OCI-LY3 (cell line): ENCODE measurements at regions not wholly inside any gene's neighbourhood (a gene's known extent, or its start where the extent isn't known, plus 50 kb on each side); places are given as distances from the start of the nearest gene placed in this dataset.

Source experiments
- H2AFZ ChIP-seq: fragments of 200-600, 300-600 bp; shearing (Covaris generic); 2 replicates; pipeline ENCODE4 v1.6.0; 2014; ENCODE audit warnings: antibody characterized with exemption, low read depth, low read length
- H3K27ac ChIP-seq: fragments of 200-600, 300-600 bp; sonication (generic); 2 replicates; pipeline ENCODE4 v1.5.1; 2014; ENCODE audit warnings: mild to moderate bottlenecking, low read length, moderate library complexity, mixed read lengths
- H3K27me3 ChIP-seq: fragments of 200-600, 300-600 bp; sonication (generic); 2 replicates; pipeline ENCODE4 v1.6.1; 2014; ENCODE audit warnings: low read depth, low read length, mixed read lengths
- H3K36me3 ChIP-seq: fragments of 200-600, 300-600 bp; sonication (generic); replicated peaks from 2 replicates; pipeline ENCODE3; 2014; ENCODE audit warnings: low read depth, low read length, mixed read lengths
- H3K4me1 ChIP-seq: fragments of 300-600, 200-600 bp; sonication (generic); 2 replicates; pipeline ENCODE4 v1.6.1; 2014; ENCODE audit warnings: low read length, mixed read lengths
- H3K4me2 ChIP-seq: fragments of 200-600, 300-600 bp; sonication (generic); 2 replicates; pipeline ENCODE4 v1.6.1; 2014; ENCODE audit warnings: low read length, mixed read lengths
- H3K4me3 ChIP-seq: fragments of 300-600, 200-600 bp; sonication (generic); 2 replicates; pipeline ENCODE4 v1.5.1; 2014; ENCODE audit warnings: antibody characterized with exemption, mild to moderate bottlenecking, low read length, moderate library complexity
- H3K79me2 ChIP-seq: fragments of 300-600, 200-600 bp; shearing (Covaris generic); 2 replicates; pipeline ENCODE4 v1.6.1; 2014; ENCODE audit warnings: mild to moderate bottlenecking, low read length, mixed read lengths
- H3K9ac ChIP-seq: fragments of 300-600, 200-600 bp; shearing (Covaris generic); 2 replicates; pipeline ENCODE4 v1.6.0; 2014; ENCODE audit warnings: mild to moderate bottlenecking, low read length, moderate library complexity
- H3K9me3 ChIP-seq: fragments of 200-600, 300-600 bp; shearing (Covaris generic); 2 replicates; pipeline ENCODE4 v1.6.1; 2014; ENCODE audit warnings: low read length, mixed read lengths; ENCODE audit not compliant: insufficient read depth
- H4K20me1 ChIP-seq: fragments of 200-600, 300-600 bp; sonication (generic); 2 replicates; pipeline ENCODE4 v1.6.1; 2016; ENCODE audit warnings: low read length, mixed read lengths; ENCODE audit not compliant: insufficient read depth
- EZH2phosphoT487 ChIP-seq: fragments of 200-600 bp; shearing (Covaris generic); IDR thresholded peaks from 2 replicates; pipeline ENCODE4 v1.6.1; 2018; ENCODE audit warnings: antibody characterized with exemption, mixed run types, low read depth
- TF ChIP-seq, protein P1 (sequence below): fragments of 200-600, 300-600 bp; sonication (generic); IDR thresholded peaks from 2 replicates; pipeline ENCODE4 v1.5.1; 2014; ENCODE audit warnings: antibody characterized with exemption, low read length, low read depth

DNA sequence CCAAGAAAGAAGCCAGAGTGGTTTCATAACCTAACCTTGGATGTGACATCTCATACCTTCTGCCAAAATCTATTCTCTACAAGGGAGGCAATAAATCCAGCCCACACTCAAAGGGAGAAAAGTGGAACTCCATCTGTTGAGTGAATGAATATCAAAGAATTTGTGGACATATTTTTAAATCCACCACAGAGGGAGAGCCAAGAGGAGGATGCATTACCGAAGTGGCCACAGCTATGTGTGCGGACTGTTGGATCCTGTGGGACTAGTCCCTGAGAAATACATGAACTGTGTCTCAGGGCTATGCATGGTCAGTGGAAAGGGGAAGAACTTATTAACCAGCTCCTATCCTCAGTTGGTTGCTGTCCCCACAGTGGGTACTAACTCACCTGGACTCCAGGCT, 273.9 kb downstream of the NUAK1 start:
- H3K9me3 ChIP-seq = no peaks in the 10 kb centered on the region
- H3K79me2 ChIP-seq = no peaks in the 10 kb centered on the region
- no peak overlapping the region for H3K4me3 ChIP-seq
- H4K20me1 ChIP-seq = no peaks in the 10 kb centered on the region
- no peak for TF ChIP-seq EZH2phosphoT487
- TF ChIP-seq, protein P1, sequence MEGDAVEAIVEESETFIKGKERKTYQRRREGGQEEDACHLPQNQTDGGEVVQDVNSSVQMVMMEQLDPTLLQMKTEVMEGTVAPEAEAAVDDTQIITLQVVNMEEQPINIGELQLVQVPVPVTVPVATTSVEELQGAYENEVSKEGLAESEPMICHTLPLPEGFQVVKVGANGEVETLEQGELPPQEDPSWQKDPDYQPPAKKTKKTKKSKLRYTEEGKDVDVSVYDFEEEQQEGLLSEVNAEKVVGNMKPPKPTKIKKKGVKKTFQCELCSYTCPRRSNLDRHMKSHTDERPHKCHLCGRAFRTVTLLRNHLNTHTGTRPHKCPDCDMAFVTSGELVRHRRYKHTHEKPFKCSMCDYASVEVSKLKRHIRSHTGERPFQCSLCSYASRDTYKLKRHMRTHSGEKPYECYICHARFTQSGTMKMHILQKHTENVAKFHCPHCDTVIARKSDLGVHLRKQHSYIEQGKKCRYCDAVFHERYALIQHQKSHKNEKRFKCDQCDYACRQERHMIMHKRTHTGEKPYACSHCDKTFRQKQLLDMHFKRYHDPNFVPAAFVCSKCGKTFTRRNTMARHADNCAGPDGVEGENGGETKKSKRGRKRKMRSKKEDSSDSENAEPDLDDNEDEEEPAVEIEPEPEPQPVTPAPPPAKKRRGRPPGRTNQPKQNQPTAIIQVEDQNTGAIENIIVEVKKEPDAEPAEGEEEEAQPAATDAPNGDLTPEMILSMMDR = no peak
- no peak overlapping the region for H3K4me2 ChIP-seq
- H3K9ac ChIP-seq = no peak overlapping the region
- H2AFZ ChIP-seq = no peak overlapping the region
- H3K27me3 ChIP-seq = no peaks in the 10 kb centered on the region
- H3K4me1 ChIP-seq = no peaks in the 10 kb centered on the region
- H3K27ac ChIP-seq = no peak overlapping the region
- no peaks in the 10 kb centered on the region for H3K36me3 ChIP-seq

DNA sequence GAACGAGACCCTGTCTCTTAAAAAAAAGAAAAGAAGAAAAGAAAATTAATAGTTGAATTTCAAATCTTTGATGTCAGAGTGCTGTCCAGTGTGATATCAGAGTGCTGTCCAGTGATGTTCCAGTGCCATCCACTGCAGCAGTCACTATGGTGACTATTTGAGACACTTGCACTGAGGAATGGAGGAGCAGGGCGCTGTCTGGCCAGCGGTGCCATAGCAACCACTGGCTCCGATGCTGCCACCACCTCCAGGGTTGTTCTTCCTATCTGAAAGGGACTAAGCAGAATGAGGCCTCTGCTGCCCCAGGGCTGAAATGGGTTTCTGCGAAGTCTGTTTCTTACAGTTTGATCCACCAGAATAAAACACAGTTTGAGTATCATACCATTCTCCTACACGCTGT, 272.9 kb downstream of the NUAK1 start:
- Histone ChIP-seq H3K4me3 (no peak overlapping the region), H3K36me3 (no peaks in the 10 kb centered on the region), H3K27me3 (no peaks in the 10 kb centered on the region), H3K27ac (no peak overlapping the region), H3K9me3 (no peaks in the 10 kb centered on the region), H2AFZ (no peak overlapping the region), H3K4me2 (no peak overlapping the region), H3K4me1 (no peaks in the 10 kb centered on the region), H4K20me1 (no peaks in the 10 kb centered on the region), H3K79me2 (no peaks in the 10 kb centered on the region), H3K9ac (no peak overlapping the region)
- TF ChIP-seq, protein P1 = no peak
- TF ChIP-seq EZH2phosphoT487 = no peak

DNA sequence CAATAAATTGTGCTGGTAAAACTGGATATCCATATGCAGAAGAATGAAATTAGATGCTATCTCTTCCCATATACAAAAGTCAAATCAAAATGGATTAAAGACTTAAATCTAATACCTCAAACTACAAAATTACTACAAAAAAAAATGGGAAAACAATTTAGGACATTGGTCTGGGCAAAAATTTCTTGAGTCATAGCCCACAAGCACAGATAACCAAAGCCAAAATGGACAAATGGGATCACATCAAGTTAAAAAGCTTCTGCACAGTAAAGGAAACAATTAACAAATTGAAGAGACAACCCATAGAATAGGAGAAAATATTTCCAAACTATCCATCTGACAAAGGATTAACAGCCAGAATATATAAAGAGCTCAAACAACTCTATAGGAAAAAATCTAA, 264.6 kb downstream of the NUAK1 start:
- no peaks in the 10 kb centered on the region for H3K9me3 ChIP-seq
- H4K20me1 ChIP-seq = no peaks in the 10 kb centered on the region
- no peak for TF ChIP-seq EZH2phosphoT487
- TF ChIP-seq, protein P1 = no peak
- H3K4me3 ChIP-seq = no peak overlapping the region
- no peaks in the 10 kb centered on the region for H3K4me1 ChIP-seq
- H3K4me2 ChIP-seq = no peak overlapping the region
- H3K79me2 ChIP-seq = no peaks in the 10 kb centered on the region
- H3K36me3 ChIP-seq = no peaks in the 10 kb centered on the region
- no peak overlapping the region for H3K27ac ChIP-seq
- no peaks in the 10 kb centered on the region for H3K27me3 ChIP-seq
- H2AFZ ChIP-seq = no peak overlapping the region
- no peak overlapping the region for H3K9ac ChIP-seq

DNA sequence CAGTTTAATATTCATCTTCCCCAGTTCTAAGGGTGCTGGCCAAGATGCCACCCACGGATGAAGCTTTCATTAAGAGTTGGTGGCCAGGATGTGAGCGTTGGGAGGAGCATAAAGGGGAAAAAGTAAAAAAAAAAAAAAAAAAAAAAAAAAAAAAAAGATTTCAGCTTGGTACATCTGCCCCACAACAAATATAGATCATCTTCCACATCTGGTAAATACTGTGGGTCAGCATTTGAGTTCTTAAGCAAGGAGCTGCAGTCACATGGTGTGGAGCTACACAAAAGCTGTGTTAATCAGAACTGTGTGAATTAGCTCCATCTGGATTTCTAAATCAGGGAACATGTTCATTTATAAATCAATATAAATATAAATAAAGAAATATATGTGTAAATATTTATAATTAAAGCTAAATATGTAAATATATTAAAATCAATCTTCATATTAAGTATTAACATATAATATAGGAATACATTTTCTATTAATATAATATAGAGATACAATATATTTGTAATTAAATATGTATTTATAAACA, 262.3 kb downstream of the NUAK1 start:
- H3K4me3 ChIP-seq = no peak overlapping the region
- H3K27me3 ChIP-seq = no peaks in the 10 kb centered on the region
- TF ChIP-seq, protein P1 = no peak
- no peak for TF ChIP-seq EZH2phosphoT487
- H4K20me1 ChIP-seq = no peaks in the 10 kb centered on the region
- no peak overlapping the region for H3K9ac ChIP-seq
- H2AFZ ChIP-seq = no peak overlapping the region
- no peaks in the 10 kb centered on the region for H3K4me1 ChIP-seq
- H3K79me2 ChIP-seq = no peaks in the 10 kb centered on the region
- no peaks in the 10 kb centered on the region for H3K9me3 ChIP-seq
- H3K4me2 ChIP-seq = no peak overlapping the region
- no peaks in the 10 kb centered on the region for H3K36me3 ChIP-seq
- no peak overlapping the region for H3K27ac ChIP-seq
